ENCODE measurements at regions not wholly inside any gene's neighbourhood (a gene's known extent, or its start where the extent isn't known, plus 50 kb on each side); places are given as distances from the start of the nearest gene placed in this dataset.

DNA sequence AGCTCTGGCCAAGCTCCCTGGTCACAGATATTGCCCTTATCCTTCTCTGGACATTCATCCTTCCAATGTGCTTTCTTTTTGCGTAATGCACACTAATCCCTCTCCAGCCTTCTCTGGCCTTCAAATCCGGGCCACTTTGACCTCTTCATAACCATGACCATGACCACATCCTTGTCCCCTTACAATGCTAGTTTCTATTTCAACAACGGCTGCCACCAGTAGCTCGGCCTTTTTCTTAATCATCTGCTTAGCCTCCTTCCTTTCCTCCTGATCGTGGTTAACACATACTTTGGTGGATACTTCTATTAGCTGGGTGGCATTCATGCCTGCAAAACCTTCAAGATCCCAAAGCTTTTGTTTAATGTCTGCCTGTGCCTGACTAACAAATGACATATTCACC lies 264.4 kb upstream of the RBMY1B start:
- TF ChIP-seq, protein P1, sequence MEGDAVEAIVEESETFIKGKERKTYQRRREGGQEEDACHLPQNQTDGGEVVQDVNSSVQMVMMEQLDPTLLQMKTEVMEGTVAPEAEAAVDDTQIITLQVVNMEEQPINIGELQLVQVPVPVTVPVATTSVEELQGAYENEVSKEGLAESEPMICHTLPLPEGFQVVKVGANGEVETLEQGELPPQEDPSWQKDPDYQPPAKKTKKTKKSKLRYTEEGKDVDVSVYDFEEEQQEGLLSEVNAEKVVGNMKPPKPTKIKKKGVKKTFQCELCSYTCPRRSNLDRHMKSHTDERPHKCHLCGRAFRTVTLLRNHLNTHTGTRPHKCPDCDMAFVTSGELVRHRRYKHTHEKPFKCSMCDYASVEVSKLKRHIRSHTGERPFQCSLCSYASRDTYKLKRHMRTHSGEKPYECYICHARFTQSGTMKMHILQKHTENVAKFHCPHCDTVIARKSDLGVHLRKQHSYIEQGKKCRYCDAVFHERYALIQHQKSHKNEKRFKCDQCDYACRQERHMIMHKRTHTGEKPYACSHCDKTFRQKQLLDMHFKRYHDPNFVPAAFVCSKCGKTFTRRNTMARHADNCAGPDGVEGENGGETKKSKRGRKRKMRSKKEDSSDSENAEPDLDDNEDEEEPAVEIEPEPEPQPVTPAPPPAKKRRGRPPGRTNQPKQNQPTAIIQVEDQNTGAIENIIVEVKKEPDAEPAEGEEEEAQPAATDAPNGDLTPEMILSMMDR (IDR thresholded peaks at IDR 0.05; ENCODE audit: low read depth, low read length, missing control alignments), result no peak
- H3K4me3 ChIP-seq (ENCODE audit: low read depth, low read length), result no peak overlapping the region
- DNase-seq (ENCODE audit: low read depth), result no peak

DNA sequence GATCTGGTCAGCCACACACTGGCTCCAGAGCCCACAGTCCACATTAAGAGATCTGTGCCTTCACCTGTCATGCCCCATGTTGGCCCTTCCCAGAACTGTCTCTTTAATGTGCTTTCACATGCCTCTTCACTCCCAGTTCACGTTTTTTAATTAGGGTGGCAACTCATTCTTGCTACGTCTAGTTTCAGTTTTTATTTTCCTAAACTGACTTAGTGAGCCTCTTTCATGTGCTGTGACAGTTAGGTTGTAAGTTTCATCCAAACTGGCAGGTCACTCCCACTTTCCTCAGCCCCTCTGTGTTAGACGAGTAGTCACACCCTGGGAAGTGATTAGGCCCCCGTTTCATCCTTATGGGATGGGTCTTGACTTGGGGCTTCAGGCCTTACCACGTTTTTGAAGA lies 262.5 kb upstream of the RBMY1B start:
- no peak overlapping the region; the same call in 1 of the 2 replicates for H3K4me3 ChIP-seq (ENCODE audit: low read depth, low read length)
- no peak for DNase-seq (ENCODE audit: low read depth)
- TF ChIP-seq, protein P1 (IDR thresholded peaks at IDR 0.05; ENCODE audit: low read depth, low read length, missing control alignments), result no peak

GRCh38 chrY:21253455-21254248 lies 257.5 kb upstream of the RBMY1B start:
- TF ChIP-seq, protein P1 (IDR thresholded peaks at IDR 0.05; ENCODE audit: low read depth, low read length, missing control alignments), result no peak
- DNase-seq (ENCODE audit: low read depth), result no peak
- H3K4me3 ChIP-seq (ENCODE audit: low read depth, low read length), result no peak overlapping the region

DNA sequence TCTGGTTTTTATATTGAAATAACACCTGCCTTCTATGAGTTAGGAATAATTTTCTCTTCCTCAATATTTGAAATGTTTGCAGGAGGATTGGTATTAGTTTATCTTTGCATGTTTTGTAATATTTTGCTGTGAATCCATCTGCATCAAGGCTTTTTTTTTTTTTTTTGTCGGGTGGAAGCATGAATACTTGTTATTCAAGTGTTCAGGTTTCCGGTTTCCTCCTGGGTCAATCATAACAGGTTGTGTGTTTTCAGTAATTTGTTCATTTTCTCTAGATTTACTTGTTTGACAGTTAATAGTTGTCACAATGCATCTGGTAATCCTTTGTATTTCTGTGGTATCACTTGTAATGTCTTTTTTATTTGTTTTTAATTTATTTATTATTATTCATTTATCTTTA lies 256.7 kb upstream of the RBMY1B start:
- TF ChIP-seq, protein P1 (IDR thresholded peaks at IDR 0.05; ENCODE audit: low read depth, low read length, missing control alignments), result no peak
- no peak for DNase-seq (ENCODE audit: low read depth)
- H3K4me3 ChIP-seq (ENCODE audit: low read depth, low read length), result no peak overlapping the region

GRCh38 chrY:21256820-21257219 lies 254.3 kb upstream of the RBMY1B start:
- TF ChIP-seq, protein P1 (IDR thresholded peaks at IDR 0.05; ENCODE audit: low read depth, low read length, missing control alignments), result no peak
- no peak for DNase-seq (ENCODE audit: low read depth)
- H3K4me3 ChIP-seq (ENCODE audit: low read depth, low read length), result no peak overlapping the region

DNA sequence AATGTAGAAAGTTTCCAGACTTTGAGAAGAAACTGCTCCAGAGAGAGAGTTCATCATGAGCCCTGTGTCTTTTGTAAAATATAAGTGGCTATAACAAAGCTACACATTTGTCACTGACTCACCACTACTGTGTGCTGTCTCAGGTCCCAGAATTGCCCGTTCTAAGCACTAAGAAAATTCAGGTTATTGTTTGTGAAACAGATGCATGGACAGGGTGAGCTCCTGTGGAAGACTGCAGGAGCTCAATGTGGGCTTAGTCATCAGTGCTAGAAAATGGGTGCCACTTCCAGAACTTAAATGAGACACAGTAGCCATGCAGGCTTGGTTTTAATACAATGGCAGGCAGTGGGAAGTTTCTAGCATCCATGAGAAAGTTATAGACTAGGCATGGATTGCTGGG lies 251.4 kb upstream of the RBMY1B start:
- TF ChIP-seq, protein P1 (IDR thresholded peaks at IDR 0.05; ENCODE audit: low read depth, low read length, missing control alignments), result no peak
- DNase-seq (ENCODE audit: low read depth), result no peak
- no peak overlapping the region for H3K4me3 ChIP-seq (ENCODE audit: low read depth, low read length)

GRCh38 chrY:21260325-21260724 lies 250.8 kb upstream of the RBMY1B start:
- TF ChIP-seq, protein P1 (IDR thresholded peaks at IDR 0.05; ENCODE audit: low read depth, low read length, missing control alignments), result no peak

More at GRCh38 chrY:21260325-21260724, 250.8 kb upstream of the RBMY1B start:
- H3K4me3 ChIP-seq (ENCODE audit: low read depth, low read length), result no peak overlapping the region
- DNase-seq (ENCODE audit: low read depth), result no peak

Measured in GM12864 (cell line).